HCT116 (cell line): ENCODE measurements at regions not wholly inside any gene's neighbourhood (a gene's known extent, or its start where the extent isn't known, plus 50 kb on each side); places are given as distances from the start of the nearest gene placed in this dataset.

Experiments
- ATAC-seq: fragments of 200-7000 bp; cut with Tn5 transposase; 2 replicates; pipeline ENCODE4 v1.9.1; 2020; ENCODE audit warnings: mild to moderate bottlenecking, moderate library complexity
- BruUV-seq: library from RNA; stranded (reverse); fragments of 400-500 nt; replicated peaks from 2 replicates; lab custom pipeline; 2021; lab: Mats Ljungman, UMichigan
- CTCF ChIA-PET: fragments of 300-600 bp; sonication (Branson Sonifier 250); formaldehyde crosslinking; loops from one replicate; lab custom pipeline; 2021; ENCODE audit warnings: antibody characterized with exemption; lab: Charles Lee
- POLR2A ChIA-PET: fragments of 300-600, 350-600 bp; sonication (Branson Sonifier 250); formaldehyde crosslinking; loops from one replicate; lab custom pipeline; 2021; ENCODE audit warnings: antibody characterized with exemption; lab: Charles Lee
- RAD21 ChIA-PET, 2 experiments: fragments of 300-600 bp; sonication (Branson Sonifier 250); formaldehyde crosslinking; loops; one replicate each; lab custom pipeline; 2023; ENCODE audit warnings: low total read pairs in 2 of 2; ENCODE audit not compliant: uncharacterized antibody in 2 of 2, unreplicated experiment in 2 of 2, low non-redundant PET in 1 of 2; lab: Charles Lee
- DNase-seq: peaks from one replicate; pipeline ENCODE4 v3.0.0-alpha.2; 2010; ENCODE audit warnings: low read depth, low spot score
- H2AFZ ChIP-seq: fragments of 200-600 bp; shearing (Covaris generic), sonication (generic); 2 replicates; pipeline ENCODE4 v1.6.1; 2017; ENCODE audit warnings: low read depth, mixed run types, mixed read lengths, antibody characterized with exemption, low read length; ENCODE audit not compliant: poor library complexity, severe bottlenecking
- H3K27ac ChIP-seq: 2 replicates; pipeline ENCODE4 v1.5.1; 2012; ENCODE audit warnings: low read depth, low read length
- H3K27me3 ChIP-seq: fragments of 200-600 bp; sonication (generic); 2 replicates; pipeline ENCODE4 v1.6.1; 2016; ENCODE audit warnings: mixed run types, low read length, mixed read lengths; ENCODE audit not compliant: insufficient read depth
- H3K36me3 ChIP-seq, 2 experiments: fragments of 200-500 bp in 1 of 2; fragments of 200-600 bp in 1 of 2; sonication (Bioruptor generic) in 1 of 2; sonication (generic) in 1 of 2; 2 replicates each; pipeline versions ENCODE4 v1.5.1 to v1.6.1; 2014 to 2016; ENCODE audit warnings: low read length in 2 of 2, inconsistent platforms in 1 of 2, mixed read lengths in 1 of 2, mixed run types in 1 of 2; ENCODE audit not compliant: insufficient read depth in 2 of 2, control insufficient read depth in 1 of 2
- H3K4me1 ChIP-seq, 2 experiments: fragments of 200-600 bp in 1 of 2; sonication (generic) in 1 of 2; 2 replicates each; pipeline versions ENCODE4 v1.5.1 to v1.6.1; 2012 to 2017; ENCODE audit warnings: low read length in 2 of 2, inconsistent platforms in 1 of 2, mild to moderate bottlenecking in 1 of 2, mixed read lengths in 1 of 2, mixed run types in 1 of 2, moderate library complexity in 1 of 2; ENCODE audit not compliant: insufficient read depth in 2 of 2, control insufficient read depth in 1 of 2
- H3K4me2 ChIP-seq: fragments of 200-600 bp; sonication (generic); 2 replicates; pipeline ENCODE4 v1.6.1; 2017; ENCODE audit warnings: mixed run types, low read length, mixed read lengths
- H3K4me3 ChIP-seq, 2 experiments: fragments of 200-600 bp in 1 of 2; sonication (generic) in 1 of 2; replicated peaks in 1 of 2; 2 replicates each; pipeline ENCODE4 v1.5.1; 2011 to 2016; ENCODE audit warnings: low read length in 2 of 2, control low read depth in 1 of 2, low read depth in 1 of 2, mild to moderate bottlenecking in 1 of 2, mixed read lengths in 1 of 2, mixed run types in 1 of 2
- H3K79me2 ChIP-seq: fragments of 200-600 bp; sonication (generic); 2 replicates; pipeline ENCODE4 v1.6.1; 2017; ENCODE audit warnings: mild to moderate bottlenecking, mixed run types, low read length, moderate library complexity, mixed read lengths; ENCODE audit not compliant: insufficient read depth
- H3K9ac ChIP-seq: fragments of 200-600 bp; sonication (generic); 2 replicates; pipeline ENCODE4 v1.6.1; 2016; ENCODE audit warnings: low read length, mixed read lengths
- H3K9me2 ChIP-seq: fragments of 200-600 bp; sonication (generic), shearing (Covaris generic); 2 replicates; pipeline ENCODE4 v1.6.1; 2017; ENCODE audit warnings: mixed run types, mild to moderate bottlenecking, moderate library complexity; ENCODE audit not compliant: insufficient read depth
- H3K9me3 ChIP-seq, 2 experiments: fragments of 200-500 bp in 1 of 2; fragments of 200-600 bp in 1 of 2; sonication (Bioruptor generic) in 1 of 2; sonication (generic) in 1 of 2; 2 replicates each; pipeline ENCODE4 v1.6.1; 2014 to 2017; ENCODE audit warnings: low read length in 2 of 2, mixed read lengths in 2 of 2, inconsistent platforms in 1 of 2, low read depth in 1 of 2, mild to moderate bottlenecking in 1 of 2, mixed run types in 1 of 2, moderate library complexity in 1 of 2; ENCODE audit not compliant: control insufficient read depth in 1 of 2, insufficient read depth in 1 of 2
- H4K20me1 ChIP-seq: fragments of 200-600 bp; sonication (generic), shearing (Covaris generic); 2 replicates; pipeline ENCODE4 v1.6.1; 2017; ENCODE audit warnings: mixed run types, mild to moderate bottlenecking, moderate library complexity; ENCODE audit not compliant: insufficient read depth
- CBX3 ChIP-seq: IDR thresholded peaks from 2 replicates; pipeline ENCODE4 v1.6.1; 2012; ENCODE audit warnings: low read depth
- CEBPB ChIP-seq: IDR thresholded peaks from 2 replicates; pipeline ENCODE4 v1.6.1; 2012; ENCODE audit warnings: low read depth
- EGR1 ChIP-seq: IDR thresholded peaks from 2 replicates; pipeline ENCODE4 v1.6.1; 2012; ENCODE audit warnings: low read depth
- EZH2 ChIP-seq: fragments of 200-600 bp; sonication (generic); IDR thresholded peaks from 2 replicates; pipeline ENCODE4 v1.6.1; 2017; ENCODE audit warnings: antibody characterized with exemption, mixed run types
- RAD21 ChIP-seq: IDR thresholded peaks from 2 replicates; pipeline ENCODE4 v1.6.1; 2012; ENCODE audit warnings: low read depth, mild to moderate bottlenecking
- SIN3A ChIP-seq: IDR thresholded peaks from 2 replicates; pipeline ENCODE4 v1.6.1; 2012; ENCODE audit warnings: low read depth
- SRF ChIP-seq: IDR thresholded peaks from 2 replicates; pipeline ENCODE4 v1.6.1; 2012; ENCODE audit warnings: low read depth
- YY1 ChIP-seq: IDR thresholded peaks from 2 replicates; pipeline ENCODE4 v1.6.1; 2011; ENCODE audit warnings: low read length, low read depth, moderate library complexity, mild to moderate bottlenecking; ENCODE audit not compliant: insufficient replicate concordance; ENCODE audit errors: extremely low read depth
- intact Hi-C: fragments of 100-400 bp; cut with micrococcal nuclease; formaldehyde crosslinking; loops from 2 replicates; pipeline ENCODE4 v1.10.0; 2022
- TF ChIP-seq, protein P1 (sequence below): IDR thresholded peaks from 2 replicates; pipeline ENCODE4 v1.6.1; 2012
- TF ChIP-seq, protein P2 (sequence below): IDR thresholded peaks from 2 replicates; pipeline ENCODE4 v1.6.1; 2012; ENCODE audit warnings: low read depth
- TF ChIP-seq, protein P3 (sequence below): IDR thresholded peaks from 2 replicates; pipeline ENCODE4 v1.6.1; 2011; ENCODE audit warnings: mild to moderate bottlenecking, low read length, moderate library complexity; ENCODE audit not compliant: insufficient replicate concordance; ENCODE audit errors: extremely low read depth
- TF ChIP-seq, protein P4 (sequence below): IDR thresholded peaks from 2 replicates; pipeline ENCODE4 v1.6.1; 2012

DNA sequence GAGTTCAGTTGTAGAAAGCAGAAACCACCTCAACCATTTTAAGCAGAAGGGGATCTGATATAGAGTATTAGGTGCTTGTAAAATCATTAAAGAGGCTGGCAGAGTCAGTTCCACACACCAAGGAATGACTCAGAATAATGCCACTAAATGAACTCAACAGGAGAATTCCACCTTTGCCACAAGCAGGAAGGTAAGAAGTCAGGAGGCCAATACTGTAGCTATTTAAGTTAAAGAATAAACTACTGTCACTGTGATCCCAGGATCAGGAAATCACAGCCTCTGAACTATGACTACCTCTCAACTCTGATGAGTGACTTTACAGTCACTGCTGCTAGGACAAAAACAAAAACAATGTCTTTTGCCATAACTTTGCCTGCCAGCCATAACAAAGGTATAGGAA, 52.5 kb upstream of the PRMT6 start:
- CTCF ChIA-PET = no interaction called here
- Histone ChIP-seq H3K27ac (no peak overlapping the region), H3K36me3 (no peaks in the 10 kb centered on the region), H3K4me1 (no peaks in the 10 kb centered on the region), H3K4me3 (no peak overlapping the region), H3K9me2 (no peaks in the 10 kb centered on the region), H2AFZ (no peak overlapping the region), H3K27me3 (no peaks in the 10 kb centered on the region), H4K20me1 (no peaks in the 10 kb centered on the region; the same call in 1 of the 2 replicates), H3K9me3 (peaks cover 0 to 3% of the 10 kb centered on the region in 2 experiments; a peak in 1 of 4 replicates), H3K79me2 (no peaks in the 10 kb centered on the region), H3K9ac (no peak overlapping the region), H3K4me2 (no peak overlapping the region)
- ATAC-seq = no peak
- intact Hi-C loops = no loop called here
- DNase-seq = no peak
- BruUV-seq = no TSS peak
- RAD21 ChIA-PET = no interaction called here
- TF ChIP-seq CEBPB (no peak), EZH2 (no peak), CBX3 (no peak), SIN3A (no peak), YY1 (no peak)
- TF ChIP-seq, protein P1, sequence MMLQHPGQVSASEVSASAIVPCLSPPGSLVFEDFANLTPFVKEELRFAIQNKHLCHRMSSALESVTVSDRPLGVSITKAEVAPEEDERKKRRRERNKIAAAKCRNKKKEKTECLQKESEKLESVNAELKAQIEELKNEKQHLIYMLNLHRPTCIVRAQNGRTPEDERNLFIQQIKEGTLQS = no peak
- POLR2A ChIA-PET = no interaction called here

DNA sequence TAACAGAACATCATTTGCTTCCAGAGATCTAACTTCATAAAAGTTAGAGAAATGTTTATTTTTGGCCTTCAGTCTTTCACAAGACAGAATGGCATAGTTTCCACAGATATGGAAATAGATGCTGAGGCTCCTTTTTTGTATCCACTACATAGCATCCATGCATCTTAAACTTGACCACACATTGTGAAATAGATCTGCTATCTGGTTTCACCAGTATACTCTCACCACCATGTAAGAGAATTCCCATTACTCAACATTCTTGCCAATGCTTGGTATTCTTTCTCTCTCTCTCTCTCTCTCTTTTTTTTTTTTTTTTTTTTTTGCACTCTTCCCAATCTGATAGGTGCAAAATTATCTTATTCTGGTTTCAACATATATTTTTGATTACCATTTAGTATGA, 52.1 kb upstream of the PRMT6 start:
- no peaks in the 10 kb centered on the region; the same call in 1 of the 2 replicates for H4K20me1 ChIP-seq
- no peaks in the 10 kb centered on the region for H3K4me1 ChIP-seq
- H3K4me2 ChIP-seq = no peak overlapping the region
- ChIA-PET POLR2A (no interaction called here), CTCF (no interaction called here), RAD21 (no interaction called here)
- TF ChIP-seq SRF (no peak), CBX3 (no peak), YY1 (no peak), CEBPB (no peak), RAD21 (no peak), EGR1 (no peak)
- TF ChIP-seq, protein P2, sequence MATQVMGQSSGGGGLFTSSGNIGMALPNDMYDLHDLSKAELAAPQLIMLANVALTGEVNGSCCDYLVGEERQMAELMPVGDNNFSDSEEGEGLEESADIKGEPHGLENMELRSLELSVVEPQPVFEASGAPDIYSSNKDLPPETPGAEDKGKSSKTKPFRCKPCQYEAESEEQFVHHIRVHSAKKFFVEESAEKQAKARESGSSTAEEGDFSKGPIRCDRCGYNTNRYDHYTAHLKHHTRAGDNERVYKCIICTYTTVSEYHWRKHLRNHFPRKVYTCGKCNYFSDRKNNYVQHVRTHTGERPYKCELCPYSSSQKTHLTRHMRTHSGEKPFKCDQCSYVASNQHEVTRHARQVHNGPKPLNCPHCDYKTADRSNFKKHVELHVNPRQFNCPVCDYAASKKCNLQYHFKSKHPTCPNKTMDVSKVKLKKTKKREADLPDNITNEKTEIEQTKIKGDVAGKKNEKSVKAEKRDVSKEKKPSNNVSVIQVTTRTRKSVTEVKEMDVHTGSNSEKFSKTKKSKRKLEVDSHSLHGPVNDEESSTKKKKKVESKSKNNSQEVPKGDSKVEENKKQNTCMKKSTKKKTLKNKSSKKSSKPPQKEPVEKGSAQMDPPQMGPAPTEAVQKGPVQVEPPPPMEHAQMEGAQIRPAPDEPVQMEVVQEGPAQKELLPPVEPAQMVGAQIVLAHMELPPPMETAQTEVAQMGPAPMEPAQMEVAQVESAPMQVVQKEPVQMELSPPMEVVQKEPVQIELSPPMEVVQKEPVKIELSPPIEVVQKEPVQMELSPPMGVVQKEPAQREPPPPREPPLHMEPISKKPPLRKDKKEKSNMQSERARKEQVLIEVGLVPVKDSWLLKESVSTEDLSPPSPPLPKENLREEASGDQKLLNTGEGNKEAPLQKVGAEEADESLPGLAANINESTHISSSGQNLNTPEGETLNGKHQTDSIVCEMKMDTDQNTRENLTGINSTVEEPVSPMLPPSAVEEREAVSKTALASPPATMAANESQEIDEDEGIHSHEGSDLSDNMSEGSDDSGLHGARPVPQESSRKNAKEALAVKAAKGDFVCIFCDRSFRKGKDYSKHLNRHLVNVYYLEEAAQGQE = no peak
- TF ChIP-seq, protein P3, sequence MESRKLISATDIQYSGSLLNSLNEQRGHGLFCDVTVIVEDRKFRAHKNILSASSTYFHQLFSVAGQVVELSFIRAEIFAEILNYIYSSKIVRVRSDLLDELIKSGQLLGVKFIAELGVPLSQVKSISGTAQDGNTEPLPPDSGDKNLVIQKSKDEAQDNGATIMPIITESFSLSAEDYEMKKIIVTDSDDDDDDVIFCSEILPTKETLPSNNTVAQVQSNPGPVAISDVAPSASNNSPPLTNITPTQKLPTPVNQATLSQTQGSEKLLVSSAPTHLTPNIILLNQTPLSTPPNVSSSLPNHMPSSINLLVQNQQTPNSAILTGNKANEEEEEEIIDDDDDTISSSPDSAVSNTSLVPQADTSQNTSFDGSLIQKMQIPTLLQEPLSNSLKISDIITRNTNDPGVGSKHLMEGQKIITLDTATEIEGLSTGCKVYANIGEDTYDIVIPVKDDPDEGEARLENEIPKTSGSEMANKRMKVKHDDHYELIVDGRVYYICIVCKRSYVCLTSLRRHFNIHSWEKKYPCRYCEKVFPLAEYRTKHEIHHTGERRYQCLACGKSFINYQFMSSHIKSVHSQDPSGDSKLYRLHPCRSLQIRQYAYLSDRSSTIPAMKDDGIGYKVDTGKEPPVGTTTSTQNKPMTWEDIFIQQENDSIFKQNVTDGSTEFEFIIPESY = no peak
- TF ChIP-seq, protein P4, sequence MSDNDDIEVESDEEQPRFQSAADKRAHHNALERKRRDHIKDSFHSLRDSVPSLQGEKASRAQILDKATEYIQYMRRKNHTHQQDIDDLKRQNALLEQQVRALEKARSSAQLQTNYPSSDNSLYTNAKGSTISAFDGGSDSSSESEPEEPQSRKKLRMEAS = no peak
- no peak overlapping the region for H3K4me3 ChIP-seq
- no peak for ATAC-seq
- no peak for DNase-seq
- no peak overlapping the region for H2AFZ ChIP-seq
- no peaks in the 10 kb centered on the region for H3K9me2 ChIP-seq
- BruUV-seq = no TSS peak
- intact Hi-C loops = no loop called here
- no peak overlapping the region for H3K27ac ChIP-seq
- no peaks in the 10 kb centered on the region for H3K27me3 ChIP-seq
- no peak overlapping the region for H3K9ac ChIP-seq
- no peaks in the 10 kb centered on the region for H3K79me2 ChIP-seq
- H3K36me3 ChIP-seq = no peaks in the 10 kb centered on the region
- H3K9me3 ChIP-seq = peaks cover 0 to 3% of the 10 kb centered on the region in 2 experiments; a peak in 1 of 4 replicates
